ENCODE measurements at regions not wholly inside any gene's neighbourhood (a gene's known extent, or its start where the extent isn't known, plus 50 kb on each side); places are given as distances from the start of the nearest gene placed in this dataset.

DNA sequence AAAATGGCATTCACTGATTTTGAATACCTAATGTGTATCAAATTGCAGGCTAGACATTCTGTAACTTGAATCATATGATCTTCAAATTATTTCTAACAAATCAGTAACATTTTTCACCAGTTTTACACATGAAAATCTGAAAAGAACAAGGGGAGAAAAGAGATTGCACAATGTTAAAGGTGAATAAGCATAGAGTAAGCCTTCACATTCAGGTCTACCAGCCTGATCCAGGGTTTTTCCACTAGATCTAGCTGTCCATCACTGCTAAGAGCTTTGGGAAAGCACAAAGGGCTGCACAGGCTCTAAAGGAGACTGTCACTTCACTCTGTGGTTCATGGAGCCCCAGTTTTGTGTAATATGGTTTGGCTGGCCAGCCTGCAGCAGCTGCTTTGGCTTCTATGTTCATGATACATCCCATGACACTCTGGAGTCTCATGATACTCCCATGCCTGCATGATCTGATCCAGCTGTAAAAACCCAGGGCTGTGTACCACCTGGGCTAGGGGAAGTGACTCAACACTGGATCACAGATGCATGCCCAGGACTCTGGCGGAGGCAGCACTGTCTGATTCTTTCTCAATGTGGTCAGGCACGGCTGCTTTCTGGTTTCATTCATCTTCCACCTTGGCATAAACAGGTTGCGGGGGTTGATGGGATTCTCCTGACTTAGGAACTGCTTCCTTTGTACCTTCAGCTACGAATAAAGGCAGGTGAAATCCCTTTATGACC lies 859.7 kb downstream of the GALC start:
- peak in 1 of 3 donors; percentile 33 for TF ChIP-seq POLR2AphosphoS5 (IDR thresholded peaks at IDR 0.05)
- TF ChIP-seq, protein P1, sequence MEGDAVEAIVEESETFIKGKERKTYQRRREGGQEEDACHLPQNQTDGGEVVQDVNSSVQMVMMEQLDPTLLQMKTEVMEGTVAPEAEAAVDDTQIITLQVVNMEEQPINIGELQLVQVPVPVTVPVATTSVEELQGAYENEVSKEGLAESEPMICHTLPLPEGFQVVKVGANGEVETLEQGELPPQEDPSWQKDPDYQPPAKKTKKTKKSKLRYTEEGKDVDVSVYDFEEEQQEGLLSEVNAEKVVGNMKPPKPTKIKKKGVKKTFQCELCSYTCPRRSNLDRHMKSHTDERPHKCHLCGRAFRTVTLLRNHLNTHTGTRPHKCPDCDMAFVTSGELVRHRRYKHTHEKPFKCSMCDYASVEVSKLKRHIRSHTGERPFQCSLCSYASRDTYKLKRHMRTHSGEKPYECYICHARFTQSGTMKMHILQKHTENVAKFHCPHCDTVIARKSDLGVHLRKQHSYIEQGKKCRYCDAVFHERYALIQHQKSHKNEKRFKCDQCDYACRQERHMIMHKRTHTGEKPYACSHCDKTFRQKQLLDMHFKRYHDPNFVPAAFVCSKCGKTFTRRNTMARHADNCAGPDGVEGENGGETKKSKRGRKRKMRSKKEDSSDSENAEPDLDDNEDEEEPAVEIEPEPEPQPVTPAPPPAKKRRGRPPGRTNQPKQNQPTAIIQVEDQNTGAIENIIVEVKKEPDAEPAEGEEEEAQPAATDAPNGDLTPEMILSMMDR (IDR thresholded peaks at IDR 0.05): no peak

All from breast epithelium (tissue), 3 donors.